Smooth muscle cell (in vitro differentiated cells): ENCODE measurements at regions not wholly inside any gene's neighbourhood (a gene's known extent, or its start where the extent isn't known, plus 50 kb on each side); places are given as distances from the start of the nearest gene placed in this dataset.

ENCODE experiments used
- DNase-seq: peaks from one replicate; lab custom pipeline; 2025; ENCODE audit not compliant: unreplicated experiment; lab: John Stamatoyannopoulos, UW
- H2AFZ ChIP-seq: fragments of 200-600 bp; sonication (generic); 2 replicates; pipeline ENCODE4 v1.6.0; 2016; ENCODE audit warnings: antibody characterized with exemption, low read depth, mild to moderate bottlenecking
- H3F3A ChIP-seq: fragments of 200-600 bp; sonication (generic); 2 replicates; pipeline ENCODE4 v1.6.0; 2017; ENCODE audit warnings: antibody characterized with exemption, low read depth
- H3K27ac ChIP-seq: fragments of 200-600 bp; sonication (generic); 2 replicates; pipeline ENCODE4 v1.5.1; 2016; ENCODE audit warnings: low read depth, mild to moderate bottlenecking
- H3K27me3 ChIP-seq: fragments of 200-600 bp; sonication (generic); 2 replicates; pipeline ENCODE4 v1.6.1; 2016; ENCODE audit warnings: low read depth, mild to moderate bottlenecking
- H3K36me3 ChIP-seq: fragments of 200-600 bp; sonication (generic); 2 replicates; pipeline ENCODE4 v1.5.1; 2016; ENCODE audit warnings: low read depth
- H3K4me1 ChIP-seq: fragments of 200-600 bp; sonication (generic); 2 replicates; pipeline ENCODE4 v1.5.1; 2016; ENCODE audit warnings: low read depth
- H3K4me2 ChIP-seq: fragments of 200-600 bp; sonication (generic); 2 replicates; pipeline ENCODE4 v1.6.0; 2016; ENCODE audit warnings: mild to moderate bottlenecking
- H3K4me3 ChIP-seq: fragments of 200-600 bp; sonication (generic); 2 replicates; pipeline ENCODE4 v1.5.1; 2016; ENCODE audit warnings: mild to moderate bottlenecking
- H3K79me2 ChIP-seq: fragments of 200-600 bp; sonication (generic); 2 replicates; pipeline ENCODE4 v1.6.0; 2016; ENCODE audit warnings: low read depth, mild to moderate bottlenecking
- H3K9ac ChIP-seq: fragments of 200-600 bp; sonication (generic); 2 replicates; pipeline ENCODE4 v1.6.0; 2016; ENCODE audit warnings: low read depth
- H3K9me3 ChIP-seq: fragments of 200-600 bp; sonication (generic); replicated peaks from 2 replicates; pipeline ENCODE4 v1.5.1; 2016; ENCODE audit warnings: low read depth
- H4K20me1 ChIP-seq: fragments of 200-600 bp; sonication (generic); 2 replicates; pipeline ENCODE4 v1.6.0; 2016; ENCODE audit warnings: low read depth
- WGBS: methylation state at CpG from one replicate; pipeline ENCODE4 v1.1.7; 2016; ENCODE audit warnings: low lambda C conversion rate; 5-methylcytosine and 5-hydroxymethylcytosine counted together
- TF ChIP-seq, protein P1 (sequence below): fragments of 200-600 bp; sonication (generic); IDR thresholded peaks from 2 replicates; pipeline ENCODE4 v1.5.1; 2017; ENCODE audit warnings: borderline replicate concordance, mild to moderate bottlenecking, antibody characterized with exemption; ENCODE audit not compliant: insufficient read depth, poor library complexity, severe bottlenecking

DNA sequence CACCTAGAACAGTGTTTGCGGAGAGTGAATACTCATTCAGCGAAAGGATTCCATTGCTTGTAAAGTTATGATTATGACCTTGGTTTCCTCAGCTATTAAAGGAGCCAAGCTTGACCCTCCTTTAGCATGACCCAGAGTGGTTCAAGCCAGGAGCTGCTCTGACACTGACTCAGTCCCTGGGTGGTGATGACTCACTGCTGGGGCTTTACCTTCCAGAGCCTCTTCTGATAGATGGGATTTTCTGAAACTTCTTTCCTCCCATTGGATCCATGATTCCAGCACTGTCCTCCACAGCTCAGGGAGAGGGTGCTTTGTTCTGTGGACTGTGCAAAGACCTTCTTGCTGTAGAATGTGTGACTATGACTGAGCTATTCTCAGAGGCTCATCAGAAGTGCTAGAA is 77.4 kb downstream of the S1PR1 start:
- Histone ChIP-seq H3K4me3 (no peak overlapping the region), H4K20me1 (no peaks in the 10 kb centered on the region), H3K4me1 (no peaks in the 10 kb centered on the region), H3K36me3 (no peaks in the 10 kb centered on the region), H3K27ac (no peak overlapping the region), H3K9ac (no peak overlapping the region), H2AFZ (no peak overlapping the region), H3F3A (no peaks in the 10 kb centered on the region), H3K9me3 (no peaks in the 10 kb centered on the region), H3K4me2 (no peak overlapping the region), H3K27me3 (peaks cover 51% of the 10 kb centered on the region), H3K79me2 (no peaks in the 10 kb centered on the region)
- 76% methylated on average over 2 of the region's 2 CpGs for WGBS
- DNase-seq, result no peak
- TF ChIP-seq, protein P1, sequence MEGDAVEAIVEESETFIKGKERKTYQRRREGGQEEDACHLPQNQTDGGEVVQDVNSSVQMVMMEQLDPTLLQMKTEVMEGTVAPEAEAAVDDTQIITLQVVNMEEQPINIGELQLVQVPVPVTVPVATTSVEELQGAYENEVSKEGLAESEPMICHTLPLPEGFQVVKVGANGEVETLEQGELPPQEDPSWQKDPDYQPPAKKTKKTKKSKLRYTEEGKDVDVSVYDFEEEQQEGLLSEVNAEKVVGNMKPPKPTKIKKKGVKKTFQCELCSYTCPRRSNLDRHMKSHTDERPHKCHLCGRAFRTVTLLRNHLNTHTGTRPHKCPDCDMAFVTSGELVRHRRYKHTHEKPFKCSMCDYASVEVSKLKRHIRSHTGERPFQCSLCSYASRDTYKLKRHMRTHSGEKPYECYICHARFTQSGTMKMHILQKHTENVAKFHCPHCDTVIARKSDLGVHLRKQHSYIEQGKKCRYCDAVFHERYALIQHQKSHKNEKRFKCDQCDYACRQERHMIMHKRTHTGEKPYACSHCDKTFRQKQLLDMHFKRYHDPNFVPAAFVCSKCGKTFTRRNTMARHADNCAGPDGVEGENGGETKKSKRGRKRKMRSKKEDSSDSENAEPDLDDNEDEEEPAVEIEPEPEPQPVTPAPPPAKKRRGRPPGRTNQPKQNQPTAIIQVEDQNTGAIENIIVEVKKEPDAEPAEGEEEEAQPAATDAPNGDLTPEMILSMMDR, result no peak

DNA sequence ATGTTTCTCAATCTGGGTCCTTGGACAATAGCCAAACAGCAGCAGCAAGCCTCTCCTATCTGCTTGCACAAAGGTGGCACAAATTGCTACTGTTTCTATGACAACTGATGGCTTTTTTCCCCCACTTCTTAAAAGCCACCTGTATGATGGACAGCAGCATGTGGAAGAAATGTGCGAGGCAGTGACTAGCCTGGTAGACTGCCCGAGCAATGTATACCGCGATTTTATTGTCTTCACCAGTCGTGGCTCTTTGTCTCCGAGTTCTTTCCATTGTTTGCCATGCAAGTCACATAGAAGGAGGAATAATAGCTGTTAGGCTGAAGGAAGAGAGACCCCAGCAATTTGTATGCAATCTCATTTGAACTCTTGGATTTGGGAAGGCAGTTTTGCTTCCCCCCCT is 79.4 kb downstream of the S1PR1 start:
- Histone ChIP-seq H3K4me3 (no peak overlapping the region), H3F3A (no peaks in the 10 kb centered on the region), H2AFZ (no peak overlapping the region), H3K79me2 (no peaks in the 10 kb centered on the region), H3K4me1 (no peaks in the 10 kb centered on the region), H4K20me1 (no peaks in the 10 kb centered on the region), H3K9ac (no peak overlapping the region), H3K4me2 (no peak overlapping the region), H3K27me3 (peaks cover 38% of the 10 kb centered on the region), H3K36me3 (no peaks in the 10 kb centered on the region), H3K9me3 (no peaks in the 10 kb centered on the region), H3K27ac (no peak overlapping the region)
- 91% methylated on average over 6 of the region's 6 CpGs for WGBS
- DNase-seq, result no peak
- TF ChIP-seq, protein P1, result no peak

DNA sequence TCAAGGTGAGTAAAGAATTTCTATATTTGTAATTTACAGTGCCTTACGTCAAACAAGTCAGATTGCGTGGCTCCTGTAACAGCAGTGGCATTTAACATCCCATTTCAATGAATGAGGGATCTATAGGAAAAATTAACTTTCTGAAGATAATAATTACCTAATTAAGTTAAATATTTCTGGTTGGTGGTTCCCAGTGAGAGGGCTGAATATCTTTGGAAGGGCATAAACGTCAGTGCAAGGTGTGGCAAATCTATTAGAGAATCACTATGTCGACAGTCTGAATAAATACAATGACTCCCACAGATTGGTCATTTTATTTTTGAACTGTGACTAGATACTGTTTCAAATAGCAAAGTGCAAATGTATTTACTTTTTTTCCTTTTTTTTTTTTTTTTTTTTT is 80.0 kb downstream of the S1PR1 start:
- Histone ChIP-seq H2AFZ (no peak overlapping the region), H3K4me2 (no peak overlapping the region), H3F3A (no peaks in the 10 kb centered on the region), H3K36me3 (no peaks in the 10 kb centered on the region), H3K4me3 (no peak overlapping the region), H3K79me2 (no peaks in the 10 kb centered on the region), H4K20me1 (no peaks in the 10 kb centered on the region), H3K9ac (no peak overlapping the region), H3K27me3 (peaks cover 32% of the 10 kb centered on the region), H3K27ac (no peak overlapping the region), H3K9me3 (no peaks in the 10 kb centered on the region), H3K4me1 (no peaks in the 10 kb centered on the region)
- 97% methylated on average over 4 of the region's 4 CpGs for WGBS
- no peak for DNase-seq
- TF ChIP-seq, protein P1, result no peak

DNA sequence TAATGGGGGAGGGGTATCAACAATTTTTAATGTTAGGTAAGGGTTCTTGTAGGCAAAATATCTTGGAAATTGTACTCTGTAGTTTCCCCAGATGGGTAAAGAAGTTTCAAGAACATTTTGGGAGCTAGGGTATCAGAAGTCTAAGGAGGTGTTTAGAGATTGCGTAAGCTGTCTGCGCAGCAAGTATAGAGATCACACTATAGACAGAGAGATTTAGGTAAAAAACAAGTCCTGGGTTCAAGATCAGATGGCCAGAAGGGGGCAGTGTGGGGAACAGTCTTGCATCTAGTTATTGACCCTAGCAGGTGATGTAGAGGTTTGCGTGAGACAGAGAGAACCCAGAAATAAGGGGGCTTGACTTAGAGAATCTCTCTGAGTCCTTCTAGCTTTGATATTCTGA is 80.8 kb downstream of the S1PR1 start:
- Histone ChIP-seq H3K79me2 (no peaks in the 10 kb centered on the region), H3K4me1 (no peaks in the 10 kb centered on the region), H3K36me3 (no peaks in the 10 kb centered on the region), H3F3A (no peaks in the 10 kb centered on the region), H3K4me2 (no peak overlapping the region), H3K9me3 (no peaks in the 10 kb centered on the region), H3K27me3 (peaks cover 26% of the 10 kb centered on the region), H3K9ac (no peak overlapping the region), H2AFZ (no peak overlapping the region), H3K27ac (no peak overlapping the region), H3K4me3 (no peak overlapping the region), H4K20me1 (no peaks in the 10 kb centered on the region)
- TF ChIP-seq, protein P1, result peak; percentile 2
- no peak for DNase-seq
- WGBS, result 90% methylated on average over 3 of the region's 3 CpGs
